AML-193 (cell line): ENCODE measurements at regions not wholly inside any gene's neighbourhood (a gene's known extent, or its start where the extent isn't known, plus 50 kb on each side); places are given as distances from the start of the nearest gene placed in this dataset.

ENCODE experiments used
- DNase-seq, 2 experiments: peaks; one replicate each; lab custom pipeline; 2025; lab: John Stamatoyannopoulos, UW

DNA sequence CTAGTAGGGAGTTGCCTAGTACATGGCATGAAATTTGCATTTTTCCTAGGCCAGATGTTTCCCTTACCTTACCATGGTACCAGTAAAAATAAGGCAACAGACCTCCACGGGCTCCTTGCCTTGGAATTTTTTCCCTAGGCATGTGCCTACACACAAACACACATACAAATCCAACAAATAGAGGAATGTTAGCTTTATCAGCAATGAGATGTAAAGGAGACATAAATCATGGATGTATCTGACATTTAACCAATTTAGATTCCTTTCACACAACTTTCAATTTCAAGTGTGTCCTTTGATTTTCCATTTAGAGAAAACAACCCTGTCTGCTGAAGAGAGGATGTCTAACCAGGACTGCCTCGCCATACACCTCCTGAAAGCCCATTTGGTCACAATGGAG is 209.7 kb upstream of the SP4 start:
- no peak for DNase-seq

DNA sequence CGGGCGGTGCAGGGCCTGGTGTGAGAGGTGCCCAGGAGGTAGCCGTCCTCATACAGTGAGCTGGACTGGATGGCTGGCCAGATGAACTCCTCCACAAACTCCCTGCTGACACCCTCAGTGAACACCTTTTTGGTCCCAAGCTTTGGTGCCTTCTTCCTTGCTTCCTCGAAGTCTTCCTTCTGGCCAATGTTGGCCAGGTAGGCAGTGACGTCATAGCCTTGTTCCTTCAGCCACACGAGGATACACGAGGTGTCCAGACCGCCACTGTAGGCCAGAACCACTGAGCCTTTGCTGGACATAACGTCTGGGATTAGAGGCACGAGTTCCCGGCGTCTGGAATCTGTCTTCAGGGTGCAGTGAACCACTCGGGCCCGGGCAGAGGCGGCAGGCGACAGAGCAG is 206.8 kb upstream of the SP4 start:
- DNase-seq = no peak

DNA sequence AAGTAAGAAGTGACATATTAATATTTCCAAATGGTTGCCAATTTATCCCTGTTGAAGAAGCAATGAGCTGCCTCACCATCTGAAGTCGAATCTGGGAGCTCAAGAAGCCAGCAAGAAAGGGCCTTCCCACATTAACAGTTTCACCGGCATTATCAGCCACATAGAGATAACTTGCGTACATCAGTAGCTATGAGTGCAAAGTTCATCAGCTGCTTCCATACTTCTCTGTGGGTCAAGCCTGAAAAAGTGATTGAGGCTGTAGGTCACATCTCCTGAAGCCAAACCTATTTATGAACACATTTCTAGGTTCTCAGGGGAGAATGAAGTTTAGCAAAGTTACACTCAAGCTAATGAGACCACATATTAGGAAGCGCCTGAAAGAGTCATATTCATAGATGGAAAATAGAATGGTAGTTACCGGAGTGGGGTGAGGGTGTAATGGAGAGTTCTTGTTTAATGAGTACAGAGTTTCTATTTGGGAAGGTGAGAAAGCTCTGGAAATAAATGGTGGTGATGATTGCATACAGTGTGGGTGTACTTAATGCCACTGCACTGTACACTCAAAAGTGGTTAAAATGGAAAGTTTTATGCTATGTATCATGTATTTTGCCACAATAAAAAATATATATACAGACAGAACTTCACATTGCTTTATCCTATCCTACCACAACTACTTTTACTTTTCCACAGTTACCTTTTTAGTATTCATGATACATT is 189.3 kb upstream of the SP4 start:
- no peak for DNase-seq

DNA sequence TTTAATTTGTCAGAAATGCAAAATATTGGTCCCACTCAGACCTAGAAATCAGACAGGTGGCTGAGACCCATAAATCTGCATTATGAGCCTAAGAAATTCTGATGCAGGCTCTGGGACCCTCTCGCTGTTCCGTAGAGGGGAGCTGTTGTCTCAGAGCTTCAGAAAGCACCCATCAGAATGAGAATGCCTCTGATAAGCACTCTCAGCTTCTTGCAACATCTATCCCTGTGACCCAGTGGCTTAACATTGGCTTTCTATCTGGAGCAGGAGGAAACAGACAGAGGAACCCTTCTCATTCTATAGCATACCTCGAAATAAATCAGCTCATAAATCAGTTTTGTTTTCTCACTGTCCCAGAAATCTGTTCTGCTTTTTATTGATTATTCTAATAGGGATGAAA is 184.6 kb upstream of the SP4 start:
- no peak for DNase-seq

DNA sequence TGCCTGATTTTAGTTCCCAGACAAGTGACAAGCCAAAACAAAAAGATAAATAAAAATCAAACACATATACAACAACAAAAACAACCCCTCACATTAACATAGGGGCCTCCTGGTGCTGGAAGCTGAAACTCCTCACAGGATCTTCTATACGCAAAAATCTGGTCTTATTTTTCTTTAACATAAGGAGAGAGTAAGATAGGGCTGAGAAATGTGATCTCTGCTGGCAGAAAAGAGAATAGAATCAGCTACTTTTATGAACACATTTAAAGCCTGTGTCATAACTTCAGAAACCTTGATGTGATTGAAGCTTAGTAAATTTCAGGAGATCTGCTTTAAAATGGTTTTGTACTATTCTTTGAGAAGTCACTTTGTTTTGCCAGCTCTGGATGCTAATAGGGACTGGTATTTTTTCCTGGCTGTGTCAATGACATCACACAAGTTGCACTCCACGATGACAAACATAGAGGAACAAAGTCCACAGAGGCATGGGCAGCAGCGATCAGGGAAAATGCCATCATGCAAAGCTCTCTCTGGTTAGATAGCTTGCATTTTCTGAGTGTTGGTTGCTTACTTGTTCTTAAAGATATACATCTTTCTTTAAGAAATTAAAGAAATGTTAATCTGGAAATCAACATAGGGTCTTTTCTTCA is 176.6 kb upstream of the SP4 start:
- no peak for DNase-seq

DNA sequence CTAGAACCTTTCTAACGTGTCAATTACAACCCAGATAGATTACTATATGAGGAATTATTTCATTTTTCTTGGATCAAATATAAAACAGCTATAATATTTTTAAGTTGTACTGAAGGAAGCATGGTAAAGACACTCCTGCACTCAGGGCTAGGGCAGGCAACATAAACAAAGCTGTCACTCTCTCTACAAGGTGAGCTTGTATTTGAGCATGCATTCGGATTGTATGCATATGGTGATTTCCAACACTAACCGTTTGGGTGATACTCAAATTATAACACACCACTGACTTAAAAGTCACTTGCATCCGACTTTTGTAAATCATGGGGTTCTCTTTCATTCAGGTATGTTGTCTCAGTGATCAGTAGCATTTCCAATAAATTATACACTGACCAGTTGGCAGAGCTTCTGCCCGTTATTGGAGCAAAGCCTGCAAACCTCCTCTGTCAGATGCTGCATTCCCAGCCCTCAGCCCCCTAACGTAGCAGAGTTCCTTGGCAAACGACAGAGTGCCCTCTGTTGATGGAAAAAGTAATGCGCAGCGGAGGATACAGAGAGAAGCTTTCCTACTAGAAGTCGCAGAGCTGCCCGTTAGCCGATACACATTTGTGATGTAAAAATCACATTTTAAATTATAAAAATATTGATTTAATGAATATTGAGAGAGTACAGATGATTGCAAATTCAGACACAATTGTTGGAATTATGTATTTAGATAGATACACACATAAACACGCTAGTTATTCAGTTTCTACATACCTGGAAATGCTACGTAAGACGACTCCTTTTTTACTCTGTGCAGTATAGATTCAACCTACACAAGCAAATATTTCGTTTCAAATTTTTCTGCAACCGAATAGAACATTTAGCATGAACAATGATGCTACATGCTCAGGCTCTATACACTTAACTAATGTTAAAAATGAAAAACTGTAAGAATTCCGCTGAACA is 173.9 kb upstream of the SP4 start:
- peak; percentile 7 to 16 for DNase-seq

DNA sequence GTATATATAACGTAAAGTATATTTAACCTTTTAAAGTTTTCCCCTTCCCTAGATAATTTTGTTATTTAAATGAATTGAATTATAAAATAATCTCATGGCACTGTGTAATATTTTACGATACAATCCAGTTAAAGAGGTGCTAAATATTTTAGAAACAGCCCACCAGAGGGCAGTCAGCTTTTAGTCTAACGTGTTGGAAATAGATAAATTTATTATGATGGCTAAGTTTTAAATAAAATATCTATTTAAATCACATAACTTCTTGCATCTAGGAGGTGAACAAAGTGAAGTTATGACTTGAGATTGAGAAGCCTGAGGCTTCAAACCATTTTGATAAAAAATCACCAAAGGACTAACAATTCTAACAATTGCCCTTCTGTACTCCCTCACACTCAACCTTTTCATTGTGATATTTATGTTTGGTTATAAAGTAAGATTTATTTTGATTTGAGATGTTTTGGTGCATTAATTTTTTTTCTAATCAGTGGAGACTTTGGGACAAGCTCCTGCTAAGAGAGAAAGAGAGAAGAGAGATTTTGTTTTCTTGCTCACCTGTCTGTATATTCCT is 171.5 kb upstream of the SP4 start:
- peak; percentile 27 to 32 for DNase-seq

DNA sequence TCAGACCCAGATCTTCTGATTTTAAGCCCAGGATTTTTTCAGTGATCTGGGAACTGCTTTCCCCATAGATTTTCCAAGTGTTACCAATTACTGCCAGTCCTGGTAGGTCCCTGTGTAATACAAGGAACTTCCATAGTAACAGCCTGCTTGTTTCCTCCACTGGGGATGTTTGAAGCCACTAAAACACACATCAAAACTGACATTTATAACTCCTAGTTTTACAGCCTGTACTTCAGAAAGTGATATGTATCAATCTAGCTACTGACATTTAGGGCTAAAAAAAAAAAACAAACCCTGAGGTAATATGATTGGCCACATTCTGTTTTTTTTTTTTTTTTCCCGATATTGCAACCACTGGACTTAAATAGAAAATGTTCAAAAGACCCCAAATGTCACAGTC is 166.9 kb upstream of the SP4 start:
- DNase-seq = no peak

DNA sequence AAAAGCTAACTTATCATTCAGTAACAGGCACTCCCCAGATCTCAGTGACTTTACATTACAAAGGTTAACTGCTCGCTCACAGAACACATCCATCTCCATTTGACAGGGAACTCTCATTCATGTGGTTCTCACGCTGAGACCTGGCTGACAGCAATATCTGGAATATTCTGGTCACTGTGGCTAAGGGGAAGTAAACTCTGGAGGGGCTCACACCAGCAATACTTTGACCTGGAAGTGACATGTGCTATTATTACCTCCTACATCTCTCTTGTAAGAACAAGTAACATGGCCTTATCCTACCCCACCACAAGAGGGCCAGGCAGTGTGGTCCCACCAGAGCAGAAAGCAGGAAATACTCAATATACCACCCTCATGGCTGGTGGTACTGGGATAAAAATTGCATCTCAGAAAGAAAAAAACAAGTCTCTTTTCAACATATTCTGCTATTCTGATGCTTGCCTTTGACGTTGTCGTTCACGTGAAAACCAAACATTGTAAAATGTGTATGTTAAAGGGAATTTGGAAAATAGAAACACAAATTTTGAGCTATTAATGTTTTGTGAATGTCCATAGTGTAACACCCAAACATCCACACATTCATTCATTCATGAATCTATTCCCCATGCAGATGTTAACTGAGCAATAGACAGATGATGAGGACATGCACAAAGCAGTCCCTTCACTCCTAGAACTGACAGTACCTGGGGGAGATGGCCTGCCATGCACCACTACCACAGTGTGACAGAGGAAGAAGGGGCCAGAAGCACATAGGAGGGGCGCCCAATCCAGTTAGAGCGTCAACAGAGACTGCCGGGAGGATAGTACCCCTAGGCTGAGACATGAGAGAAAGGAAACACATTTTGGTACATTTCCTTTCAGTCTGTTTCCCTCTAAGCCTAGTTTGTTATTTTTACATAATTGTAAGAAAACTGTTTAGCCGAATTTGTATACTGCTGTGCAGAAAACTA is 166.0 kb upstream of the SP4 start:
- DNase-seq = peak; percentile 2 to 19

DNA sequence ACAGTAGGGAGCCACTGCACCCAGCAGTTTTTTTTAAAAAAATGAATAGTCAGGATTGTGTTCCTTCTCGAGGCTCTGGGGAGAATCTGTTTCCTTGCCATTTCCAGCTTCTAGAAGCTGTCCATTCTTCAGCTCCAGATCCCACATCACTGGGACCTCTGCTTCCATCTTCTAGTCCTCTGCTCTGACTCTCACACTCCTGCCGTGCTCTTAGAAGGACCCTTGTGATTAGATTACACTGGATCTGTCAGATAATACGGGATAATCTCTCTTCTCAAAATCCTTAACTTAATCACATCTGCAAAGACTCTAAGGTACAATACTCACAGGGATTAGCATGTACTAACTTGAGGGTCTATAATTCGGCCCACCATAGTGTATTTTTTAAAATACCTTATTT is 158.9 kb upstream of the SP4 start:
- DNase-seq = no peak

DNA sequence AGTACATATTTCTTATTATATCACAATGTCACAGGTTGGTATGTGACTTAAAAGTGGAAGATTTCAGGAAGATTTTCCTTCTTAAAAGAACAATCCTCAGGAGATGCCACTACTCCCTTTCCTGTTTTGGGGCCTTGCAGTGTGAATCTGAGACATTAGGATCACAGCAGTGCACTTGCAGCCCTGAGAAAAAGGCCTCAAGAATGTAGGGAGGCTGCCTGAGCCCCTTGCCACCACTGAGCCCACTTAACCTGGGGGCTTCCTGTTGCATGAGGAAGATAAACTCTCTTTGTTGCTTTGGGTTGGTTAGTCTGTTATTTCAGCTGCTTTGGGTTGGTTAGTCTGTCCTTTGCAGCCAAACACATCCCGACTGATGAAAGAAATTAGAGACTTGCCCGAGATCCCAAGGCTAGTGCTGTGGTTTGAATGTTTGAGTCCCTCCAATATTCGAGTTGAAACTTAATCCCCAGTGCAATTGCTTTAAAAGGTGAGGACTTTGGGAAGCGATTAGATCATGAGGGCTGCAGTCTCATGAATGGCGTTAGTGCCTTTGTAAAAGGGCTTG is 151.3 kb upstream of the SP4 start:
- no peak for DNase-seq

DNA sequence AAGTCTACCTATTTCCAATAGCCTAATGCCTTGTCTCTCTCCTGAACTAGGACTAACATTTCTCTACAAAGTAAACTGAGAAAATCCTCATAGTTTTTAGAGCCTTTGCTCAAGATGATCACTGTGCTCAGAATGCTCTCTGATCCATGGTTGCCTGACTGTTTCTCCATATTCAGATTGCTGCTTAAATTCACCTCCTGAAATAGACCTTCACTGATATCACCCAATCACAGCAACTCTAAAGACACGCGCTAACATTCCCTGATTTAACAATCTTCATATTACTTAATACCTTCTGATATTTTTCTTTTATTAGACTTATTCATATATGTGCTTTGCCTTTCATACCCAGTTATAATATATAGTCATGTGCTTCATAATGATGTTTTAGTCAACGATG is 148.9 kb upstream of the SP4 start:
- DNase-seq = no peak

DNA sequence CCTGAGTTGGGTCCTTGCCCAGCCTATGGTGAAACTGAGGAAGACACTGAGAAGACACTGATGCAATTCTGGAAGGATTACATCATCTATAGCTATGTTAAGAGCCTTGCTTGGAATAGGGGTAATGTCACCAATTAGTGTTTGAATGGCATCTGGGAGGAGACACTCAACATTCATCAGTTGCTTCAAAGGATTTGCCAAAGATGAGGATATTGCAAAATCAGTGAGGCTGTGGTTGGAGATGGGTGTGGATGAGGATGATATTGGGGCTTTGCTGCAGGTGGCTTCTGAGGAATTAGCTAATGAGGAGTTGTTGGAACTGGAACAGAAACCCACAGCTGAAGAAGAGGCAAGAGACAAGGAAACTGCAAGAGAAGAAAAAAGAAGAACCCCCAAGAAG is 146.7 kb upstream of the SP4 start:
- DNase-seq = peak; percentile 31 to 35

DNA sequence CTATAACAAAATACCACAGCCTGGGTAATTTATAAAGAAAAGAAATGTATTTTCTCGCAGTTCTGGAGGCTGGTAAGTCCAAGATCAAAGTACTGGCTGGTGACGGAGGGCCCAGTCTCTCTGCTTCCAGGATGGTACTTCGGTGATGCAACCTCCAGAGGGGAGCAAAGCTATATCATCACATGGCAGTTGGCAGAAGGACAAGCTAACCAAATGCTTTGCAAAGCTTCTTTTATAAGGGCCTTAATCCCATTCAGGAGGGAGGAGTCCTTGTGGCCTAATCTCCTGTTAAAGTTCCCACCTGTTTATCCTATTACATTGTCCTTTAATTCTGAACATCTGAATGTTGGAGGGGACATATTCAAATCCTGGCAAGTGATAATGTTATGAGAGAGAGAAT is 134.1 kb upstream of the SP4 start:
- DNase-seq = no peak

DNA sequence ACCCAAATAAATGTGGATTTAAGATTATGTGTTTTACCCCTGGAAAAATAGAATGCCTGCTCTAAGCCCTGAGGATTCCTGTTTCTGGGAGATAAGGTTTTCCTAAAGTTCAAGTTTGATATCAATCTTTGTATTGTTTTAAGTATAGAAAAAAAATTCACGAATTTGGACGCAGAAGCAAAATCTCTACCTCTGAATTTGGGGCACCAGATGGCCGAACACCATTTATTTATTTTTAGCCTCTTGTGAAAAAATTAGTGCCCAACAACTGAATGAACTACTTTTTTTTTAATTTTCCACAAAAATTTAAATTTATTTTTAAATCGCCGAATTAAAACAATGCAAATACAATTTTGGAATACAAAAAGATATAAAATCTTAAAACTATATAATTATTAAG is 128.1 kb upstream of the SP4 start:
- no peak for DNase-seq

DNA sequence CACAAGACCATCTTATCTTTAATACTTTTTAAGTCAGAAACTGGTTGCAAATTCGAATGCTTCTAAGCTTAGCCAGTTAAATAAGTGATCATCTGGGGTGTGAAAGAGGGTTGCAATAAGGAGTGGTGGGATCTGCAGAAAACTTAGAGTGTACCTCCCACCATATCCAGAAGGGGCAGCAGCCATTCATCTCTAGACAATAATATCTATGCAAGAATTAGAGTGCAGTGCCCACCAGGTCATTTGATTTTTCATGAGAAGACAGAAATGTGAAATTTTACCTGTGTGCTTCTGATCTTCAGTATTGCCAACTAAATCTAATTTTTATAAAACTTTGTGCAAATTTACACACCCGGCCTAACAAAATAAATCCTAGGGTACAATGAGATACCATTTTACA is 127.2 kb upstream of the SP4 start:
- DNase-seq = no peak

DNA sequence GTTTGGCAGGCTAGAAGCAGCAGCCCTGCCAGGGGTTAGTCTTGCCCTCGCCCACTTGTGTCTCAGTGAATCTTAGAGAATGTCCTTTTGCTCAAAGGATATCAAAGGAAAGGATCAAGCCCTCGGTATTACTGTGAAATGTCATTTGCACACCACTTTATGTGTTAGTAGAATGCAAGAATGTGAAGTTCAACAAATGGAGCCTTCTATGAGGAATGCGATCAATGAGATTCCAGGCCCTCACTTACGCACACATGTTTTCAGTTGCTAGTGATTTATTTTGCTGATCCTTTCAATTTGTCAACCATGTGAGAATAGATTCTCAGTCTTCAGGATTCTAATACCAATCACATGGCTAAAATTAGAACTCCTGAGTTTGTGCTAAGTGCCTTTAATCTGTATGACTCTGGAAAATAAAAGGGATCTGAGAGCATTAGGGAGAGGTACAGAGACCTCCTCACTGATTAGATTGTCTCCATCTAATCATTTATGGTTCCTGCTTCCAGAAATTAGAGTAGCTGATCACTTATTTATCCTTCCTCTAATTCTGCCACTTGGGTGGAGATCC is 123.0 kb upstream of the SP4 start:
- no peak for DNase-seq

DNA sequence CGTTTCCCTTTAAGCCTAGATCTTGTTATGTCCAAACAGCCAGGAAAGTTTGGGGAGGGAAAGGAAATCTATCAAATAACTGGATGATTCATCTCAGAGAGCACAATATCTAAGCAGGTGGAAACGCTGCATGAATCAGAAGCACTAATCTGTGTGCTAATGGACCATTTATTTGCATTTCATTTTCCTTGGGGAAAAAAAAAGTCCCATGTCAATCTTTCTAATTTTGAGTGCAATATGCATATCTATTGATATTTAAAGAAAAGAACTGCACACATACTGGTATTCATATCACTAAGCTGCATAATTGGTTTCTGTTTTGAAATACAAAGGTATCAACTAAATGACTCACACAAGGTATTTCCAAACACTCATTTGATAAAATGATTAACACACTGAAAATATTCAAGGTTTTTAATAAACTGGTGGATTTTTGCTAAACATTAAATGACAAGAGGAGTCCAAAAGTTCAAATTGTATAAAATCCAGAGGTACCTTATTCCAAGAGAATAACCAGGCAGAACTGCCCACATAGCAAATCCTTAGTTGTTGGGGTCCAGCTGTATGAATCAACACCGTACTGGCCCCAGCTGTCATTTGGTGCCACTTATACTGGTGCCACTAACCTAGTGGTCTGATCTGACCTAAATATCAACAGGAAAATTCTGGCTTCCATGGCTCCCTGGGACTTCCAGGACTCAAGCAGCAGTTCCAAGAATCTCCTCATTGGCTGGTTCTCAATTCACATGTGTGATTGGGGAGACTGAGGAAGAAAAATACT is 122.2 kb upstream of the SP4 start:
- DNase-seq = no peak

DNA sequence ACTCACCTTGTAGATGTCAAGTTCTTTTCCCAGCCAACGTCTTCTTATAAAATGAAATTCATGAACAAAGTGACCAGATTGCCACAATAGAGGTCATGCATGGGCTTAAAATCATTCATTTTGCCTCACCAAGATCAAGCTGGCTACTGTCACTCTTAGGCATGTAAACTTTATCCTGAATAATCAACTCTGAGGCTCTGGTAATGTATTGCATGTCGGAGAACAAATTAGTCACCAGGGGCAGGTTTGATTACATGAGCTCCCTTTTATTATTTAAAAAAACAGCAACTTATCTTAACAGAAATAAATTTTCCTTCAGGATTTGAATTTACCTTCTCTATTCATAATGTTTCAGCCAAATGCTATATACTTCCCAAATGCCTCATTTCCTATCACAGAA is 112.9 kb upstream of the SP4 start:
- no peak for DNase-seq
